Loucy (cell line): ENCODE measurements at regions not wholly inside any gene's neighbourhood (a gene's known extent, or its start where the extent isn't known, plus 50 kb on each side); places are given as distances from the start of the nearest gene placed in this dataset.

Experiments used
- H2AFZ ChIP-seq: fragments of 200-600 bp; sonication (generic); 2 replicates; pipeline ENCODE4 v1.6.0; 2016; ENCODE audit warnings: antibody characterized with exemption, mild to moderate bottlenecking, low read length, moderate library complexity
- H3F3A ChIP-seq: fragments of 200-600 bp; 2 replicates; pipeline ENCODE4 v1.6.0; 2016; ENCODE audit warnings: antibody characterized with exemption, low read depth, mild to moderate bottlenecking
- H3K27me3 ChIP-seq: fragments of 200-600 bp; sonication (generic); 2 replicates; pipeline ENCODE4 v1.6.1; 2014; ENCODE audit warnings: low read length, mild to moderate bottlenecking; ENCODE audit not compliant: insufficient read depth, poor library complexity, severe bottlenecking
- H3K36me3 ChIP-seq: fragments of 200-600 bp; sonication (generic); 2 replicates; pipeline ENCODE4 v1.6.1; 2016; ENCODE audit warnings: low read length; ENCODE audit not compliant: insufficient read depth
- H3K4me1 ChIP-seq: fragments of 200-600 bp; sonication (generic); 2 replicates; pipeline ENCODE4 v1.5.1; 2014; ENCODE audit warnings: low read length, mild to moderate bottlenecking; ENCODE audit not compliant: insufficient read depth, poor library complexity, severe bottlenecking
- H3K4me2 ChIP-seq: fragments of 200-600 bp; sonication (generic); 2 replicates; pipeline ENCODE4 v1.6.0; 2014; ENCODE audit warnings: antibody characterized with exemption, low read length, low read depth, mild to moderate bottlenecking; ENCODE audit not compliant: poor library complexity, severe bottlenecking
- H3K4me3 ChIP-seq: fragments of 200-600 bp; sonication (generic); 2 replicates; pipeline ENCODE4 v1.5.1; 2014; ENCODE audit warnings: low read length, mild to moderate bottlenecking, mixed read lengths; ENCODE audit not compliant: poor library complexity, severe bottlenecking
- H3K79me2 ChIP-seq: fragments of 200-600 bp; sonication (generic); 2 replicates; pipeline ENCODE4 v1.6.1; 2014; ENCODE audit warnings: low read length; ENCODE audit not compliant: insufficient read depth
- H3K9ac ChIP-seq: fragments of 200-600 bp; sonication (generic); 2 replicates; pipeline ENCODE4 v1.6.0; 2014; ENCODE audit warnings: mild to moderate bottlenecking, low read depth, low read length, moderate library complexity; ENCODE audit not compliant: poor library complexity, severe bottlenecking
- H3K9me2 ChIP-seq: fragments of 200-600 bp; sonication (generic); replicated peaks from 2 replicates; pipeline ENCODE4 v1.6.1; 2016; ENCODE audit warnings: low read depth, low read length, mixed read lengths
- H3K9me3 ChIP-seq: fragments of 200-600 bp; sonication (generic); 2 replicates; pipeline ENCODE4 v1.6.1; 2014; ENCODE audit warnings: mild to moderate bottlenecking, antibody characterized with exemption, low read length, low read depth; ENCODE audit not compliant: insufficient read depth
- H4K20me1 ChIP-seq: fragments of 200-600 bp; sonication (generic); 2 replicates; pipeline ENCODE4 v1.6.0; 2014; ENCODE audit warnings: antibody characterized with exemption, low read length, mild to moderate bottlenecking; ENCODE audit not compliant: insufficient read depth, poor library complexity, severe bottlenecking
- EZH2phosphoT487 ChIP-seq: fragments of 200-600 bp; IDR thresholded peaks from 2 replicates; pipeline ENCODE4 v1.6.1; 2018; ENCODE audit warnings: antibody characterized with exemption, mild to moderate bottlenecking, moderate library complexity, borderline replicate concordance
- TF ChIP-seq, protein P1 (sequence below): fragments of 200-600 bp; sonication (generic); conservative IDR thresholded peaks from 2 replicates; pipeline ENCODE4 v1.5.1; 2014; ENCODE audit warnings: mild to moderate bottlenecking, antibody characterized with exemption, low read length

DNA sequence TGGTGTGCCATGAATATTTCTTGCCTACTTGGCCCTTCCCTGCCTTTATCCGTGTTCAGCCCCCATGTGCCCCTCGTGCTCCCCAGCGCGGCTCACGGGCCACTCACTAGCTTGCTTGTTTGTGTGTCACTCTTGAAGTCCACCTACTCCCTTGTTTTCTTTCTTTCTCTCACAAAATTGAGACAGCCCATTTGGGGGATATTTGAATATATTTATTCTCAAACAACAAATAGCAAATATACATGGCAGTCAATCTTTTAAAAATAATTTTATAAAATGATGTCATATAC is 82.2 kb downstream of the PLXNA1 start:
- Histone ChIP-seq H3K36me3 (no peaks in the 10 kb centered on the region), H4K20me1 (no peaks in the 10 kb centered on the region), H2AFZ (no peak overlapping the region), H3K27me3 (no peaks in the 10 kb centered on the region), H3K9ac (no peak overlapping the region), H3K9me2 (no peaks in the 10 kb centered on the region), H3K9me3 (no peaks in the 10 kb centered on the region), H3K4me3 (no peak overlapping the region), H3F3A (no peaks in the 10 kb centered on the region), H3K4me2 (no peak overlapping the region), H3K4me1 (no peaks in the 10 kb centered on the region), H3K79me2 (no peaks in the 10 kb centered on the region)
- TF ChIP-seq, protein P1, sequence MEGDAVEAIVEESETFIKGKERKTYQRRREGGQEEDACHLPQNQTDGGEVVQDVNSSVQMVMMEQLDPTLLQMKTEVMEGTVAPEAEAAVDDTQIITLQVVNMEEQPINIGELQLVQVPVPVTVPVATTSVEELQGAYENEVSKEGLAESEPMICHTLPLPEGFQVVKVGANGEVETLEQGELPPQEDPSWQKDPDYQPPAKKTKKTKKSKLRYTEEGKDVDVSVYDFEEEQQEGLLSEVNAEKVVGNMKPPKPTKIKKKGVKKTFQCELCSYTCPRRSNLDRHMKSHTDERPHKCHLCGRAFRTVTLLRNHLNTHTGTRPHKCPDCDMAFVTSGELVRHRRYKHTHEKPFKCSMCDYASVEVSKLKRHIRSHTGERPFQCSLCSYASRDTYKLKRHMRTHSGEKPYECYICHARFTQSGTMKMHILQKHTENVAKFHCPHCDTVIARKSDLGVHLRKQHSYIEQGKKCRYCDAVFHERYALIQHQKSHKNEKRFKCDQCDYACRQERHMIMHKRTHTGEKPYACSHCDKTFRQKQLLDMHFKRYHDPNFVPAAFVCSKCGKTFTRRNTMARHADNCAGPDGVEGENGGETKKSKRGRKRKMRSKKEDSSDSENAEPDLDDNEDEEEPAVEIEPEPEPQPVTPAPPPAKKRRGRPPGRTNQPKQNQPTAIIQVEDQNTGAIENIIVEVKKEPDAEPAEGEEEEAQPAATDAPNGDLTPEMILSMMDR, result no peak
- no peak for TF ChIP-seq EZH2phosphoT487

DNA sequence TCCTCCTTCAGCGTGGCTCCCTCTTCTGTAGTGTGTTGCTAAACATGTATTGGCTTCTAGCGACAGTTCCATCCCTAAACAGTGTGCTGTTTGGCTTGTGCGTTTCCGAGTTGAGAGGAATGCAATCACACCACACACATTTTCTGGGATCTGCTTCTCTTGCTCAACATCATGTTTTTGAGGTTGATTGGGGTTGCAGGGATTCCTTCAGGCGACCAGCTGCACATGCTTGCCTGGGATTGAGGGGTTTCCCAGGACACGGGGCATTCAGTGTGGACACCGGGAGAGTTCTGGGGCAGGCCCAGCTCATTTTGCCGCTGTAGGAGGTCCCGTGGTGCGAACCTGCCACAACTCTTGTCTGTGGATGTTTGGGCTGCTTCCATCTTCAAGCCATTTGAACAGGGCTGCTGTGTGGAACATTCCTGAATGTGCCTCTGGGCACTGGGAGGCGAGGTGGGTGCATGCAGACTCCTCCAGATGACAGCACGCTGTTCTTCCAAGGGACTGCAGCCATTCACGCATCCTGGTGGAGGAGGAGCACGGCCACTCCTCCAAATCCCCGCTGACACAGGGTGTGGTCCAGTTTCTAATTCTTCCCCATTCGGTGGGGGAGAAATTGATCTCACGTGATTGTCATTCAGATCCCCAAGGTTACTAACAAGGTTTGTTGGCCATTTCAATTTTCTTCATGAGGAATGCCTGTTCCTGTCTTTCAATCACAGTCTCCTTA is 82.8 kb downstream of the PLXNA1 start:
- H3K4me3 ChIP-seq, result no peak overlapping the region
- no peak overlapping the region for H2AFZ ChIP-seq
- no peaks in the 10 kb centered on the region for H3K9me3 ChIP-seq
- TF ChIP-seq, protein P1, result no peak
- TF ChIP-seq EZH2phosphoT487, result no peak
- no peaks in the 10 kb centered on the region for H3K36me3 ChIP-seq
- H3K9me2 ChIP-seq, result no peaks in the 10 kb centered on the region
- H4K20me1 ChIP-seq, result no peaks in the 10 kb centered on the region
- no peaks in the 10 kb centered on the region for H3F3A ChIP-seq
- H3K27me3 ChIP-seq, result no peaks in the 10 kb centered on the region
- no peaks in the 10 kb centered on the region for H3K4me1 ChIP-seq
- H3K4me2 ChIP-seq, result no peak overlapping the region
- no peak overlapping the region for H3K9ac ChIP-seq
- no peaks in the 10 kb centered on the region for H3K79me2 ChIP-seq

DNA sequence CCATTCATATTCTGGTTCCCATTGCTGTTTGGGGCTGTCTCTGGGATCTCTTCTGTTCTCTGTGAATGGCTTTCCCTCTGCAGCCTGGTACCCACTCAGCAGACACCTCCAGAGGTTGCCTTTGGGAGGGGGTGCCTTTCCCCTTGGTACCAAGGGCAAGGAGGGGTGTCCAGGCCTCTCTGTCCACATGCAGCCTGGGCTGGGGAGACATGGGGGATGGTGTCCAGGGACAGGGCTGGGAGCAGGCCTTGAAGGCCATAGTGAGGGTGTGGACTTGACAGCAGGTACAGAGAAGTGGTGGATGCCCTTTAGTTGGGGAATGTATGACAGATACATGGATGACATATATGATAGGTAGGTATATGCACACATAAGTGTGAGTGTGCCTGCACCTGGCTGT is 83.7 kb downstream of the PLXNA1 start:
- Histone ChIP-seq H3K79me2 (no peaks in the 10 kb centered on the region), H3K36me3 (no peaks in the 10 kb centered on the region), H3K4me2 (no peak overlapping the region), H3K9me3 (no peaks in the 10 kb centered on the region), H3K4me1 (no peaks in the 10 kb centered on the region), H3F3A (no peaks in the 10 kb centered on the region), H3K9ac (no peak overlapping the region), H2AFZ (no peak overlapping the region), H3K9me2 (no peaks in the 10 kb centered on the region), H4K20me1 (no peaks in the 10 kb centered on the region), H3K27me3 (no peaks in the 10 kb centered on the region), H3K4me3 (no peak overlapping the region)
- TF ChIP-seq, protein P1, result no peak
- no peak for TF ChIP-seq EZH2phosphoT487
